ENCODE measurements at regions not wholly inside any gene's neighbourhood (a gene's known extent, or its start where the extent isn't known, plus 50 kb on each side); places are given as distances from the start of the nearest gene placed in this dataset.

DNA sequence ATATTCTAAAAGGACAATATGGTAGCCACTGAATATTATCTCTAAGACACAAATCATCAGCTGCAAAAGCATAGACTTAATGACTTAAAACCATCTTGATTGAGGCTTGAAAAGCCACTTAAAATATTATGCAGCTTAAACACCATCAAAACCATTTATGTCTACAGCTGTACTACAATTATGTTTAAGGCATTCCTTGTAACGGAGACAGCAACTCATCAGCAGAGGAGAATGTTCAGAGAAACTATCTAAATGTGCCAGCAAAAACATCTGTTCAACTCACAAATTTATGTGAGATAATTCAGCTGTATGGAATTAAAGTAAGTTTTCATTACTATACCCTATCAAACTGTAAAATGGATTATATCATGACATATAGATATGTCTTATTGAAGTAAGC is 147.9 kb upstream of the CTSO start:
- DNase-seq (ENCODE audit: low read depth): no peak

GRCh38 chr4:156100651-156101050 is 147.0 kb upstream of the CTSO start:
- DNase-seq (ENCODE audit: low read depth): no peak

- no peak for DNase-seq (ENCODE audit: low read depth)
Observed at GRCh38 chr4:156098805-156099204, 145.1 kb upstream of the CTSO start.

DNA sequence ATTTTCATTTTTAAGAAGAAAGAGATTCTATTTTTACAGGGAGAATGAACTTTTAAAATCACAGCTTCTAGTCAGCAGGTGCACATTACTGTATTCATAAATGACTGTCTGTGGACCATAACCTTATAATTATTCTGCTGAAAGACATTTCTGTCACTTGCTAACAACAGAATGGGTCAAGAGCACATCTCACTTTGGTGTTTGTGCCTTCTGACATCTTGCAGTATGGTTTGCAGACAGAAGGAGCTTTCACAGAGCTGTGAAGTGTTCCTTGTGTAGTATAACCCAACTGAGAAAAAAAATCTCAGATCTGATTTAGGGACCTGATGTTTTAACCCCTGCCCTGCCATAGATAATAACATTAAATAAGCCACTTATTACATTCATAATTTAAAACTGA is 131.4 kb upstream of the CTSO start:
- no peak for DNase-seq (ENCODE audit: low read depth)

- no peak for DNase-seq (ENCODE audit: low read depth)
Observed at GRCh38 chr4:156084373-156084772, 130.7 kb upstream of the CTSO start.

- DNase-seq (ENCODE audit: low read depth): no peak
Observed at GRCh38 chr4:156073976-156074375, 120.3 kb upstream of the CTSO start.

DNA sequence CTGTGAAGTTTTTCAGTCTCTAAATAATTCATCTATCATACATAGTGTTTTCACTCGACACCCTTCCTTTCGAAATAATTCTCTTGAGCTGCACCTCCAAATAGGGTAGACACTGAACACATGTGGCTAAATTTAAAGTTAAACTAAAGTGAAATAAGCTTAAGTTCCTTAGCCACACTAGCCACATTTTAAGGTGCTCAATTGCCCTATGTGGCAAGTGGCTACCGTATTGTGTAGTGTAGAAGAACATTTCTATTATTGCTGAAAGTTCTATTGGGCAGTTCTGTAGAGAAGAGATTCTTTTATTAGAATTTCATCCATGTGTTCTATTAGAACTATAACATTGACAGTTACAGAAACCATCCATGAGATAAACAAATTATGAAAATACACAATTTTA is 107.0 kb upstream of the CTSO start:
- DNase-seq (ENCODE audit: low read depth): no peak

DNA sequence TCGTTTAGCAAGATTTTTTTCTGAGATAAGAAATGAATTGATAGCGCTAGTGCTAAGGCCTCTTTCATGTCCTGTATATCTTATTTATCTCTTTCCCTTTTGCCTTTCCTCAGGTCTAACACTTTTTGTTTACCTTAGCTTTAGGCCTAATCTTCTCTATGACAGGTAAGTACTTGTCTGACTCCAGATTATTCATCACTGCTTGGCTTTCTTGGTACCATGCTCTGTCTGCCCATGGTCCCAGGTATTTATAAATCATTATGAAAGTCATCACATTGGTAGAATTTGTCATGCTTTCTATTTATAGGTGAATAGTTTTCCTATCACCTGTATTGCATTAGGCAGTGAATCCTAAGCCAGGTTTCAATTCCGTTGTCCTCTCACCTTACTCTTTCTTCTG is 99.5 kb upstream of the CTSO start:
- no peak for DNase-seq (ENCODE audit: low read depth)

DNA sequence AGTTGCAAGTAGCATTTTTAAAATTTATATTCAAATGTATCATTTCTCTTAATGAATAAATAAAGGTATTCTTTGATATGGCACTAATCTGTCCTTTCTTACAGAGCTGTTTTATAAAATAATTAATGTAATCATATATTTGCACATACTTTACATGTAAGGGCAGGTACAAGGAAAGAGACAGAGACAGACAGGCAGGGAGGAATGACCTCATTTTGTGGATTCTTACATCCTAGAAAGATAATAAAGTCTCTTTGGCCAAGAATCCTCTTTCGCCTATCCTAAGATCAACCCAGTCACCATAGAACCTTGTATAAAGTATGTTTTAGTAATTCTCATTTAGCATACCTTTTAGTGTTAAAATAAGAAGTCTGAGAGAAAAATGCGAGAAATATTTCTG is 98.5 kb upstream of the CTSO start:
- DNase-seq (ENCODE audit: low read depth): no peak

GRCh38 chr4:156038772-156039171 is 85.1 kb upstream of the CTSO start:
- DNase-seq (ENCODE audit: low read depth): no peak

- no peak for DNase-seq (ENCODE audit: low read depth)
Observed at GRCh38 chr4:156036496-156036895, 82.8 kb upstream of the CTSO start.

GRCh38 chr4:156029691-156030090 is 76.0 kb upstream of the CTSO start:
- DNase-seq (ENCODE audit: low read depth): no peak

- DNase-seq (ENCODE audit: low read depth): no peak
Observed at GRCh38 chr4:156021298-156021697, 67.6 kb upstream of the CTSO start.

GRCh38 chr4:156019246-156019645 is 65.6 kb upstream of the CTSO start:
- no peak for DNase-seq (ENCODE audit: low read depth)

- DNase-seq (ENCODE audit: low read depth): no peak
Observed at GRCh38 chr4:156018383-156018782, 64.7 kb upstream of the CTSO start.

GRCh38 chr4:156015781-156016180 is 62.1 kb upstream of the CTSO start:
- no peak for DNase-seq (ENCODE audit: low read depth)

- DNase-seq (ENCODE audit: low read depth): no peak
Observed at GRCh38 chr4:156006192-156006591, 52.5 kb upstream of the CTSO start.

Data from HS-5 (cell line).